Glutamatergic neuron (in vitro differentiated cells): ENCODE measurements at regions not wholly inside any gene's neighbourhood (a gene's known extent, or its start where the extent isn't known, plus 50 kb on each side); places are given as distances from the start of the nearest gene placed in this dataset.

Source experiments
- DNase-seq: peaks from one replicate; pipeline ENCODE4 v3.0.0; 2022
- H3K27ac Mint-ChIP-seq: one replicate; pipeline ENCODE4 v1.8.0; 2020; ENCODE audit warnings: mild to moderate bottlenecking, mixed read lengths, inconsistent platforms; ENCODE audit not compliant: unreplicated experiment
- H3K27me3 Mint-ChIP-seq: one replicate; pipeline ENCODE4 v1.8.0; 2020; ENCODE audit warnings: mild to moderate bottlenecking, moderate library complexity, mixed read lengths, inconsistent platforms; ENCODE audit not compliant: unreplicated experiment
- H3K36me3 Mint-ChIP-seq: one replicate; pipeline ENCODE4 v1.8.0; 2020; ENCODE audit warnings: mild to moderate bottlenecking, mixed read lengths, inconsistent platforms; ENCODE audit not compliant: unreplicated experiment
- H3K4me1 Mint-ChIP-seq: one replicate; pipeline ENCODE4 v1.8.0; 2020; ENCODE audit warnings: mild to moderate bottlenecking, low read depth, mixed read lengths, inconsistent platforms; ENCODE audit not compliant: unreplicated experiment
- H3K4me3 Mint-ChIP-seq: one replicate; pipeline ENCODE4 v1.8.0; 2020; ENCODE audit warnings: mild to moderate bottlenecking, mixed read lengths, inconsistent platforms; ENCODE audit not compliant: unreplicated experiment
- H3K9me3 Mint-ChIP-seq: one replicate; pipeline ENCODE4 v1.8.0; 2020; ENCODE audit warnings: mild to moderate bottlenecking, moderate library complexity, mixed read lengths, inconsistent platforms; ENCODE audit not compliant: unreplicated experiment
- TF ChIP-seq, protein P1 (sequence below): fragments of 200-600 bp; sonication (generic); IDR thresholded peaks from one replicate; pipeline ENCODE4 v1.5.0; 2021; ENCODE audit not compliant: partially characterized antibody, unreplicated experiment

DNA sequence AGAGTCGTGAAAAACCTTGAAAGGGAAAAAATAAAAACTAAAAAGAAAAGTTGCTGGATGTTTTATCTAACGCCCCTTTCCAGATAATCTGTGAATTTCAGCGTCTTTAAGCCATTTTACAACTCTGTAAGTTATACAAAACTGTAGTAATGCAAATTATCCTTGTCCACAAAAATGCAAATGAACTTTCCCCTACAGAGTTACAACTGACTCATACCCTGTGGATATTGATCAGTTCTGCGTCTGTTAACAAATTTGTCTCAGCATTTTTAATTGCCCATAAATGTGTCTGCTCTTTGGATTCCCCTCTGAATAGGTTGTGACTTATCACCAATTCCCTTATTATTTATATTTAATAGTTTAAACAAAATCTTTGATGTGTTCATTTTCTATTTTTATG is 105.9 kb upstream of the PRLR start:
- DNase-seq = no peak
- no peaks in the 10 kb centered on the region for H3K27me3 Mint-ChIP-seq
- no peaks in the 10 kb centered on the region for H3K36me3 Mint-ChIP-seq
- TF ChIP-seq, protein P1, sequence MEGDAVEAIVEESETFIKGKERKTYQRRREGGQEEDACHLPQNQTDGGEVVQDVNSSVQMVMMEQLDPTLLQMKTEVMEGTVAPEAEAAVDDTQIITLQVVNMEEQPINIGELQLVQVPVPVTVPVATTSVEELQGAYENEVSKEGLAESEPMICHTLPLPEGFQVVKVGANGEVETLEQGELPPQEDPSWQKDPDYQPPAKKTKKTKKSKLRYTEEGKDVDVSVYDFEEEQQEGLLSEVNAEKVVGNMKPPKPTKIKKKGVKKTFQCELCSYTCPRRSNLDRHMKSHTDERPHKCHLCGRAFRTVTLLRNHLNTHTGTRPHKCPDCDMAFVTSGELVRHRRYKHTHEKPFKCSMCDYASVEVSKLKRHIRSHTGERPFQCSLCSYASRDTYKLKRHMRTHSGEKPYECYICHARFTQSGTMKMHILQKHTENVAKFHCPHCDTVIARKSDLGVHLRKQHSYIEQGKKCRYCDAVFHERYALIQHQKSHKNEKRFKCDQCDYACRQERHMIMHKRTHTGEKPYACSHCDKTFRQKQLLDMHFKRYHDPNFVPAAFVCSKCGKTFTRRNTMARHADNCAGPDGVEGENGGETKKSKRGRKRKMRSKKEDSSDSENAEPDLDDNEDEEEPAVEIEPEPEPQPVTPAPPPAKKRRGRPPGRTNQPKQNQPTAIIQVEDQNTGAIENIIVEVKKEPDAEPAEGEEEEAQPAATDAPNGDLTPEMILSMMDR = no peak
- H3K4me3 Mint-ChIP-seq = no peak overlapping the region
- no peak overlapping the region for H3K27ac Mint-ChIP-seq
- H3K9me3 Mint-ChIP-seq = no peaks in the 10 kb centered on the region
- peaks cover 4% of the 10 kb centered on the region for H3K4me1 Mint-ChIP-seq

DNA sequence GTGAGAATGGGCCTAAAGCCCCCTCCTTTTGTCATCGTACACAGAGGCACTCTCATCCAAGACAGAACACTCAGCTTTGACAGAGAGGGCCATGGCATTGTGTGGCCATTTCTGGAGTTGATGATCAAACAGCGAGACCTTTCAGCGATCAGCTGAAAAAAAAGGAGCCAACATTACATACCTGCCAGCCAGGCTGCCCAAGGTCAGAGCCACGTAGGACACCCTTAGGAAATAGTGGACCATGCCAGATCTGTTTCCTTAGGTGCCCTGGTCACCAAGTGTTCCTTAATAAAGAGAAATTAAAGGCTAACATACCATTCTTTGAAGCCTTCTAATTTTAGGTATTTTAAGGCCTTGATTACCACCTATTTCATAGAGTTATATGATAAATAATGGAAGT is 105.5 kb upstream of the PRLR start:
- DNase-seq = no peak
- TF ChIP-seq, protein P1 = no peak
- Mint-ChIP-seq H3K27me3 (no peaks in the 10 kb centered on the region), H3K4me1 (peaks cover 4% of the 10 kb centered on the region), H3K27ac (no peak overlapping the region), H3K36me3 (no peaks in the 10 kb centered on the region), H3K9me3 (peaks cover 1% of the 10 kb centered on the region), H3K4me3 (no peak overlapping the region)

DNA sequence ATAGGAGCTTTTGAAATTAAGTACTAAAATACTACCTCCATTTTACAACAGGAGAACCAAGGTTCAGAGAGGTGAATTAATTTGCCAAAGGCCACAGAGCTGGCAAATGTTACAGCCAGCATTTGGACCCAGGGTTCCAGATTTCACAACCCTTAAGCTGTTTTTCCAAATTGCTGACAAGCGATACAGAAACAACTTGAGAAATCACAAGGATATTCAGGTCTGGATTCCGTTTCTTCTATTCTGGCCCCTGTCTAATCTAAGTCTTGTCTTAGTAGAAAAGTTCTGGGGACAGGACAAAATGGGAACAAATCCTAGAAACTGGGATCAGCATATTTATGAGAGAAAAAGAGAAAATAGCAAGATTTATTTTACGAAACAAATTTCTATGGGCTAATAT is 103.1 kb upstream of the PRLR start:
- H3K9me3 Mint-ChIP-seq = peaks cover 1% of the 10 kb centered on the region
- no peak overlapping the region for H3K27ac Mint-ChIP-seq
- peaks cover 2% of the 10 kb centered on the region for H3K27me3 Mint-ChIP-seq
- H3K36me3 Mint-ChIP-seq = no peaks in the 10 kb centered on the region
- TF ChIP-seq, protein P1 = no peak
- H3K4me1 Mint-ChIP-seq = peaks cover 4% of the 10 kb centered on the region
- H3K4me3 Mint-ChIP-seq = no peak overlapping the region
- DNase-seq = no peak

DNA sequence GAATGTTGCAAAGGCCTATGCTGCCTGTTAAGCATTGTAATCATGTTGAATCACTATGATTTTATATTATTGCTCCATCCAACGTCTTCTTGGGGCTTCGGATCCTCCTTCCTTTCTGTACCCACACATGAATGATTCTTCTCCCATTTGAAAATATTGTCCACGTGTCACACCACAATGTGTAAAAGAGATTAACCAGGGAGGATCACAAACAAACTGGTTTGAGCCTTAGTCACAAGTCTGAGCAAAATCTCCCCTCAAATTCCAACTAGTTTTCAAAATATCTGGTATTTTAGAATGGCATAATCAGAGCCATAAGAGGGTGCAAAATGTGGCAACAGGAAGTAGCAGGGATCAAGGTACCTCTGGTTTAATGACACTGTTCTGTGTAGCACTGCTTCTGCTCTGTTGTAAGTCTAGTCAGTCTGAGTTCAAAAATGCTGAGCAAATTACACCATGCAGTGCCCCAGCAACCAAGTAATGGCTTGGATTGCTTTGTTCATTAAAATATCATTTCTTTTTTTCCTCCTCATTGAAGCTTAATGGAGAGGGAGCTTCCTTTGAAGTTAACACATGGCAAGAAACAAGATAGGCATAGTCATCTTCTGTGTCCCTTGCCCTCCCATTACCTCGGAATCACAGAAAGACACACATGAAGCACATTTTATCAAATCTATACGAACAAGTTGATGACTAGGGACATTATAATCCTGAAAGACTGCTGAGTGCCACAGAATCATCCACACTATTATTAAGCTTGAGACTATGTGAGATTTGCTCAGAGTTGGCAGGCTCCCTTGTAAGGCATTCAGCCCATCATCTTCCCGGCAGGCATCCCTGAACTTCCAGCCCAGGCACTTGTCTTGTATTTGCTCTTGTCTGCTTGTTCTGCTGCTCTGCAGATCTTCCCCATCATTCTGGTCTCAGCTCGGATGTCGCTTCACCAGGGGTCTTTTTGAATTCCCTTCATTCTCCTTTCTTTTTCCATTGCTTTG is 102.0 kb upstream of the PRLR start:
- TF ChIP-seq, protein P1 = no peak
- no peak for DNase-seq
- peaks cover 2% of the 10 kb centered on the region for H3K27me3 Mint-ChIP-seq
- H3K4me1 Mint-ChIP-seq = peaks cover 4% of the 10 kb centered on the region
- no peak overlapping the region for H3K4me3 Mint-ChIP-seq
- peaks cover 1% of the 10 kb centered on the region for H3K9me3 Mint-ChIP-seq
- no peaks in the 10 kb centered on the region for H3K36me3 Mint-ChIP-seq
- no peak overlapping the region for H3K27ac Mint-ChIP-seq

DNA sequence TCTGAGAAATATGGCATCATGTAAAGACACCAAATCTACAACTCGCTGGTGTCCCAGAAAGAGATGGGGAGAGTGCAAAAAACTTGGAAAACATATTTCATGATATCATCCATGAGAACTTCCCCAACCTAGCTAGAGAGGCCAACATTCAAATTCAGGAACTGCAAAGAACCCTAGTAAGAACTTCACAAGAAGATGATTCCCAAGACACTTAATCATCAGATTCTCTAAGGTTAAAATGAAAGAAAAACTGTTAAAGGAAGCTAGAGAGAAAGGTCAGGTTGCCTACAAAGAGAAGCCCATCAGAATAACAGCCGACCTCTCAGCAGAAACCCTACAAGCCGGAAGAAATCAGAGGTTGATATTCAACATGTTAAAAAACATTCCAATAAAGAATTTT is 95.5 kb upstream of the PRLR start:
- H3K27me3 Mint-ChIP-seq = peaks cover 4% of the 10 kb centered on the region
- no peak for DNase-seq
- TF ChIP-seq, protein P1 = no peak
- no peak overlapping the region for H3K27ac Mint-ChIP-seq
- no peaks in the 10 kb centered on the region for H3K4me1 Mint-ChIP-seq
- H3K9me3 Mint-ChIP-seq = no peaks in the 10 kb centered on the region
- H3K36me3 Mint-ChIP-seq = no peaks in the 10 kb centered on the region
- no peak overlapping the region for H3K4me3 Mint-ChIP-seq
